K562 (cell line): ENCODE measurements at regions not wholly inside any gene's neighbourhood (a gene's known extent, or its start where the extent isn't known, plus 50 kb on each side); places are given as distances from the start of the nearest gene placed in this dataset.
A peak's percentile ranks its signal among the peaks of the same experiment; 100 is the strongest.

Experiments
- ARHGAP35 ChIP-seq: fragments of 450-650 bp; IDR thresholded peaks from 2 replicates; pipeline ENCODE4 v1.6.1; 2018; ENCODE audit not compliant: partially characterized antibody
- ATF7 ChIP-seq: fragments of 450-650 bp; IDR thresholded peaks from 2 replicates; pipeline ENCODE4 v1.7.1; 2014; ENCODE audit warnings: mild to moderate bottlenecking, moderate library complexity
- FUS ChIP-seq: fragments of 200-400 bp; formaldehyde crosslinking; optimal IDR thresholded peaks from 2 replicates; pipeline ENCODE3; 2017; ENCODE audit warnings: low read depth, low read length
- GABPB1 ChIP-seq: sonication (generic); formaldehyde crosslinking; IDR thresholded peaks from 2 replicates; pipeline ENCODE4 v1.8.0; 2022; ENCODE audit warnings: mild to moderate bottlenecking, missing genetic modification reagents
- POLR2AphosphoS5 ChIP-seq: IDR thresholded peaks from 2 replicates; pipeline ENCODE4 v1.6.1; 2011; ENCODE audit warnings: mild to moderate bottlenecking, low read depth, low read length, moderate library complexity; ENCODE audit not compliant: control insufficient read depth, insufficient read depth
- RNF2 ChIP-seq: sonication (generic); IDR thresholded peaks from 2 replicates; pipeline ENCODE4 v1.6.1; 2016
- ZNF239 ChIP-seq: fragments of 250-450 bp; sonication (Bioruptor Pico); IDR thresholded peaks from 2 replicates; pipeline ENCODE4 v1.4.0; 2020; ENCODE audit warnings: mild to moderate bottlenecking
- TF ChIP-seq, protein P1 (sequence below): fragments of 150-350 bp; conservative IDR thresholded peaks from 2 replicates; pipeline ENCODE4 v1.6.1; 2014; ENCODE audit warnings: low read length
- TF ChIP-seq, protein P2 (sequence below): IDR thresholded peaks from 2 replicates; pipeline ENCODE4 v1.6.1; 2011; ENCODE audit not compliant: insufficient read length; ENCODE audit errors: extremely low read depth
- TF ChIP-seq, protein P3 (sequence below): fragments of 250-450 bp; sonication (Bioruptor Pico); IDR thresholded peaks from 2 replicates; pipeline ENCODE4 v1.8.0; 2022; ENCODE audit warnings: inconsistent platforms, mild to moderate bottlenecking, moderate library complexity, borderline replicate concordance
- TF ChIP-seq, protein P4 (sequence below): fragments of 250-450 bp; sonication (Bioruptor Pico); IDR thresholded peaks from 2 replicates; pipeline ENCODE4 v1.8.0; 2022; ENCODE audit warnings: inconsistent platforms

DNA sequence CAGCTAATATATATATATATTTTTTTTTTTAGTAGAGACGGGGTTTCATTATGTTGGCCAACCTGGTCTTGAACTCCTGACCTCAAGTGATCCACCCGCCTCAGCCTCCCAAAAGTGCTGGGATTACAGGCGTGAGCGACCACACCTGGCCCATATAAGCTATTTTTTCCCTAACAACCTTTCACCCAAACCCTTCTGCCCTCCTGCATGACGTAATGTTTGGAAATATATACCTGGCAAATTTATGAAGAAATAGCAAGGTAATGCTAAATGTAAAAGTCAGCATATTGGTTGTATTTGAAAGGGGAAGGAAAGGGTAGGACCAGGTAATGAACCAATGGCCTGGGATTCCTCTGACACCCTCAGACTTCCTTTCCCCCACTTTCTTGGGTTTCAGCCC lies 325.5 kb upstream of the ARID1B start (continued):
- TF ChIP-seq, protein P1, sequence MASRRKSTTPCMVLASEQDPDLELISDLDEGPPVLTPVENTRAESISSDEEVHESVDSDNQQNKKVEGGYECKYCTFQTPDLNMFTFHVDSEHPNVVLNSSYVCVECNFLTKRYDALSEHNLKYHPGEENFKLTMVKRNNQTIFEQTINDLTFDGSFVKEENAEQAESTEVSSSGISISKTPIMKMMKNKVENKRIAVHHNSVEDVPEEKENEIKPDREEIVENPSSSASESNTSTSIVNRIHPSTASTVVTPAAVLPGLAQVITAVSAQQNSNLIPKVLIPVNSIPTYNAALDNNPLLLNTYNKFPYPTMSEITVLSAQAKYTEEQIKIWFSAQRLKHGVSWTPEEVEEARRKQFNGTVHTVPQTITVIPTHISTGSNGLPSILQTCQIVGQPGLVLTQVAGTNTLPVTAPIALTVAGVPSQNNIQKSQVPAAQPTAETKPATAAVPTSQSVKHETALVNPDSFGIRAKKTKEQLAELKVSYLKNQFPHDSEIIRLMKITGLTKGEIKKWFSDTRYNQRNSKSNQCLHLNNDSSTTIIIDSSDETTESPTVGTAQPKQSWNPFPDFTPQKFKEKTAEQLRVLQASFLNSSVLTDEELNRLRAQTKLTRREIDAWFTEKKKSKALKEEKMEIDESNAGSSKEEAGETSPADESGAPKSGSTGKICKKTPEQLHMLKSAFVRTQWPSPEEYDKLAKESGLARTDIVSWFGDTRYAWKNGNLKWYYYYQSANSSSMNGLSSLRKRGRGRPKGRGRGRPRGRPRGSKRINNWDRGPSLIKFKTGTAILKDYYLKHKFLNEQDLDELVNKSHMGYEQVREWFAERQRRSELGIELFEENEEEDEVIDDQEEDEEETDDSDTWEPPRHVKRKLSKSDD, result no peak
- TF ChIP-seq ATF7, result 0 out of 2 replicates have a peak, but pooled peaks have one; percentile 16
- TF ChIP-seq, protein P2, sequence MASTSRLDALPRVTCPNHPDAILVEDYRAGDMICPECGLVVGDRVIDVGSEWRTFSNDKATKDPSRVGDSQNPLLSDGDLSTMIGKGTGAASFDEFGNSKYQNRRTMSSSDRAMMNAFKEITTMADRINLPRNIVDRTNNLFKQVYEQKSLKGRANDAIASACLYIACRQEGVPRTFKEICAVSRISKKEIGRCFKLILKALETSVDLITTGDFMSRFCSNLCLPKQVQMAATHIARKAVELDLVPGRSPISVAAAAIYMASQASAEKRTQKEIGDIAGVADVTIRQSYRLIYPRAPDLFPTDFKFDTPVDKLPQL, result no peak
- TF ChIP-seq ARHGAP35, result no peak
- no peak for TF ChIP-seq FUS
- no peak for TF ChIP-seq GABPB1 (CRISPR knock-in tag)
- TF ChIP-seq, protein P3, sequence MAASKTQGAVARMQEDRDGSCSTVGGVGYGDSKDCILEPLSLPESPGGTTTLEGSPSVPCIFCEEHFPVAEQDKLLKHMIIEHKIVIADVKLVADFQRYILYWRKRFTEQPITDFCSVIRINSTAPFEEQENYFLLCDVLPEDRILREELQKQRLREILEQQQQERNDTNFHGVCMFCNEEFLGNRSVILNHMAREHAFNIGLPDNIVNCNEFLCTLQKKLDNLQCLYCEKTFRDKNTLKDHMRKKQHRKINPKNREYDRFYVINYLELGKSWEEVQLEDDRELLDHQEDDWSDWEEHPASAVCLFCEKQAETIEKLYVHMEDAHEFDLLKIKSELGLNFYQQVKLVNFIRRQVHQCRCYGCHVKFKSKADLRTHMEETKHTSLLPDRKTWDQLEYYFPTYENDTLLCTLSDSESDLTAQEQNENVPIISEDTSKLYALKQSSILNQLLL (CRISPR knock-in tag), result no peak
- no peak for TF ChIP-seq ZNF239 (CRISPR knock-in tag)
- TF ChIP-seq, protein P4, sequence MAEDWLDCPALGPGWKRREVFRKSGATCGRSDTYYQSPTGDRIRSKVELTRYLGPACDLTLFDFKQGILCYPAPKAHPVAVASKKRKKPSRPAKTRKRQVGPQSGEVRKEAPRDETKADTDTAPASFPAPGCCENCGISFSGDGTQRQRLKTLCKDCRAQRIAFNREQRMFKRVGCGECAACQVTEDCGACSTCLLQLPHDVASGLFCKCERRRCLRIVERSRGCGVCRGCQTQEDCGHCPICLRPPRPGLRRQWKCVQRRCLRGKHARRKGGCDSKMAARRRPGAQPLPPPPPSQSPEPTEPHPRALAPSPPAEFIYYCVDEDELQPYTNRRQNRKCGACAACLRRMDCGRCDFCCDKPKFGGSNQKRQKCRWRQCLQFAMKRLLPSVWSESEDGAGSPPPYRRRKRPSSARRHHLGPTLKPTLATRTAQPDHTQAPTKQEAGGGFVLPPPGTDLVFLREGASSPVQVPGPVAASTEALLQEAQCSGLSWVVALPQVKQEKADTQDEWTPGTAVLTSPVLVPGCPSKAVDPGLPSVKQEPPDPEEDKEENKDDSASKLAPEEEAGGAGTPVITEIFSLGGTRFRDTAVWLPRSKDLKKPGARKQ (CRISPR knock-in tag), result no peak
- no peak for TF ChIP-seq POLR2AphosphoS5
- TF ChIP-seq RNF2, result no peak
